Upper lobe of right lung (tissue), 1 donor: ENCODE measurements at regions not wholly inside any gene's neighbourhood (a gene's known extent, or its start where the extent isn't known, plus 50 kb on each side); places are given as distances from the start of the nearest gene placed in this dataset.
"Not testable (repeated sequence)": the region's sequence is repeated elsewhere in the genome, so short reads cannot be mapped to it uniquely, and the experiment has no call there.

Experiments used
- ATAC-seq: fragments of 200-7000 bp; cut with Tn5 transposase; one replicate; pipeline ENCODE4 v1.9.1; 2020; ENCODE audit warnings: mild to moderate bottlenecking, moderate library complexity
- DNase-seq: peaks from one replicate; pipeline ENCODE4 v3.0.0-alpha.2; 2020
- H3K27ac ChIP-seq: fragments of 200-600 bp; one replicate; pipeline ENCODE4 v1.8.0; 2022
- H3K27me3 ChIP-seq: fragments of 200-600 bp; one replicate; pipeline ENCODE4 v1.8.0; 2022; ENCODE audit warnings: mild to moderate bottlenecking
- H3K36me3 ChIP-seq: fragments of 200-600 bp; one replicate; pipeline ENCODE4 v1.8.0; 2022
- H3K4me1 ChIP-seq: fragments of 200-600 bp; one replicate; pipeline ENCODE4 v1.8.0; 2022
- H3K4me3 ChIP-seq: fragments of 200-600 bp; one replicate; pipeline ENCODE4 v1.8.0; 2022; ENCODE audit warnings: mild to moderate bottlenecking
- H3K9me3 ChIP-seq: fragments of 200-600 bp; one replicate; pipeline ENCODE4 v1.8.0; 2022
- intact Hi-C: fragments of 100-400 bp; cut with DNase I; formaldehyde crosslinking; loops from one replicate; pipeline ENCODE4 v1.11.0; 2022
- TF ChIP-seq, protein P1 (sequence below): fragments of 200-600 bp; IDR thresholded peaks from one replicate; pipeline ENCODE4 v1.8.0; 2022; ENCODE audit warnings: antibody characterized with exemption
- donor health status: DM: no; HTN: yes; CAD: no; lungs with severe emphysema.

DNA sequence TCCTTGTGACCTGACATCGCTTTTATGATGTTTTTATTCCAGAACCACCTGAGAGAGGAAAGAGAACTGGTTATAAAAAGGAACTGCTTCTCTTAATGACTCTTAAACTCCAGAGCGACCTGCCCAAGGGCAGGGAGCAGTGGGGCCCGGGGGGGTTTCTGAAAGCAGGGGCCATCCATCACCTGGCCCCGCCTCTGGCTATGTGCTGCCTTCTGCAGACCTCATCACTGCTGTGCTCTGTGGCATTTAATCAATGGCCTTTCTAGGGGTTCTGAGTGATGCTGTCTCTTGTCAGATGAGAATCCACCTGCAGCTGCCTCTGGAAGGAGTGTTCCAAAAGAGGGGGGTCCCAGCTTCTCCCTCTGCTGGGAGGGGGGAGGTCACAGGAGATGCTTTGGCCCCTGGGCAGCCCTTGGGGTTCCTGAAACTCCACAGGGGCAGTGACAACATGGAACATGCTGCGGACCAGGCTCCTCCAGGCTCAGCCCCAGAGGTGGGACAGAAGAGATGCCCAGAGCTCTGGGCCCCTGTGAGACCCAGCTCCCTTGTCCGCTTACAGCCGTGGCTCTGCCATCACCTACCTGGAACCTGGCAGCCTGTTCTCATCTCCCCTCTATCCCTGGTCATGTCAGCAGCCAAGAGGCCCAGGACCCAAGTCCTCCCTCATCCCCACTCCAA, 177.1 kb upstream of the SULF2 start:
- Histone ChIP-seq H3K9me3 (no peaks in the 10 kb centered on the region), H3K27ac (no peak overlapping the region), H3K4me3 (no peak overlapping the region), H3K4me1 (no peaks in the 10 kb centered on the region), H3K36me3 (no peaks in the 10 kb centered on the region), H3K27me3 (no peaks in the 10 kb centered on the region)
- TF ChIP-seq, protein P1, sequence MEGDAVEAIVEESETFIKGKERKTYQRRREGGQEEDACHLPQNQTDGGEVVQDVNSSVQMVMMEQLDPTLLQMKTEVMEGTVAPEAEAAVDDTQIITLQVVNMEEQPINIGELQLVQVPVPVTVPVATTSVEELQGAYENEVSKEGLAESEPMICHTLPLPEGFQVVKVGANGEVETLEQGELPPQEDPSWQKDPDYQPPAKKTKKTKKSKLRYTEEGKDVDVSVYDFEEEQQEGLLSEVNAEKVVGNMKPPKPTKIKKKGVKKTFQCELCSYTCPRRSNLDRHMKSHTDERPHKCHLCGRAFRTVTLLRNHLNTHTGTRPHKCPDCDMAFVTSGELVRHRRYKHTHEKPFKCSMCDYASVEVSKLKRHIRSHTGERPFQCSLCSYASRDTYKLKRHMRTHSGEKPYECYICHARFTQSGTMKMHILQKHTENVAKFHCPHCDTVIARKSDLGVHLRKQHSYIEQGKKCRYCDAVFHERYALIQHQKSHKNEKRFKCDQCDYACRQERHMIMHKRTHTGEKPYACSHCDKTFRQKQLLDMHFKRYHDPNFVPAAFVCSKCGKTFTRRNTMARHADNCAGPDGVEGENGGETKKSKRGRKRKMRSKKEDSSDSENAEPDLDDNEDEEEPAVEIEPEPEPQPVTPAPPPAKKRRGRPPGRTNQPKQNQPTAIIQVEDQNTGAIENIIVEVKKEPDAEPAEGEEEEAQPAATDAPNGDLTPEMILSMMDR = no peak
- intact Hi-C loops = no loop called here
- no peak for ATAC-seq
- DNase-seq = no peak

DNA sequence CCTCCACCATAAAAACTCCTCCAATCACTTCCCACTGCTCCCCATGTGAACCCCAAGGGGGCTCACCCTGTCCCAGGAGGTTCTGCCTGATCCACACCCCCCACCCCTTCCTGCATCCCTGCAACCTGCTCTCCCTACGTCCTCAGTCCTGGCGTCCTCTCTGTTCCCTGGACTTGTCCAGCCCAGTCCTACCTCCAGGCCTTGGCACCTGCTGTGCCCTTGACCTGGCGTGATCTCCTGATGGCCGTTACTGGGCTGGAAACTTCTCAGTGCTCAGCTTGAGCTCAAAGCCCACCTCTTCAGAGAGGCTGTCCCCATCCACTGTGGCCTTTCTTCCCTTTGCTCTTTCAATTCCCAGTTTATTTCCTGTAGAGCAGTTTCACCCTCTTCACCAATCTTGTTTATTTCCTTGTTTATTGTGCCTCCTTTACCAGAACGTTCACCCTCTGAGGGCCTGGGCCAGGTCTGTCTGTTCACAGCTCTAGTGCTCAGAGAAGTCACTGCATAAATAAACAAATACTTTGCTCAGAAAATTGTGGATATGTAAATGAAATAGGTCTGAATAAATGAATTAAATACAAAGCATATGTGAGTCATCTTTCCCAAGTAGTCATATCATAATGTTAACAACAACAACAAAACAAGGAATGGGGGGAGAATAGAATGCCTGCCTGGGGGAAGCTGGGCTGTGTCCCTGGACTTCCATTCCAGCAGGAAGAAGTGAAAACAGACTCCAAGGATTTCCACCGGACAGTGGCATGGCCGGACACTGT, 175.7 kb upstream of the SULF2 start:
- no peaks in the 10 kb centered on the region for H3K4me1 ChIP-seq
- no peaks in the 10 kb centered on the region for H3K9me3 ChIP-seq
- TF ChIP-seq, protein P1 = no peak
- intact Hi-C loops = no loop called here
- no peak overlapping the region for H3K4me3 ChIP-seq
- no peaks in the 10 kb centered on the region for H3K36me3 ChIP-seq
- H3K27ac ChIP-seq = no peak overlapping the region
- H3K27me3 ChIP-seq = no peaks in the 10 kb centered on the region
- no peak for DNase-seq
- no peak for ATAC-seq

DNA sequence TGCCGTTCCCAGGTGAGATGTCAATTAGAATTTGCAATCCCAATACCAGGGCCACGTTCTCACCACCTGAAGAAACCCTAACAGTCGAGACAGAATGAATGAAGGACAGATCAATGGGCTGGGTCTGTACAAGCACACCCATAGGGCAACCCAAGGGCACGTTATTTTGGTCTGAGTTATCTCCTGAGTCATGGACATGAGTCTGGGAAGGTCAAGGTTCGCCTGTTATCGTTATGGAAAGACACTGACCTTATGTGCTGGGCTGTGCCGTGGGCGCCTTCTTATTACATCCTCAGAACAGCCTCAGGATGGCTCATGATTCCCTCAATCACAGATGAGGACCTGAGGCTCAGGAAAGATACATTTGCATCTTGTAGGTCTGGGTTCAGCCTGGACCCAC, 175.0 kb upstream of the SULF2 start:
- intact Hi-C loops = no loop called here
- DNase-seq (no peak), ATAC-seq (no peak)
- Histone ChIP-seq H3K9me3 (no peaks in the 10 kb centered on the region), H3K27me3 (no peaks in the 10 kb centered on the region), H3K4me3 (no peak overlapping the region), H3K27ac (no peak overlapping the region), H3K4me1 (no peaks in the 10 kb centered on the region), H3K36me3 (no peaks in the 10 kb centered on the region)
- TF ChIP-seq, protein P1 = no peak

DNA sequence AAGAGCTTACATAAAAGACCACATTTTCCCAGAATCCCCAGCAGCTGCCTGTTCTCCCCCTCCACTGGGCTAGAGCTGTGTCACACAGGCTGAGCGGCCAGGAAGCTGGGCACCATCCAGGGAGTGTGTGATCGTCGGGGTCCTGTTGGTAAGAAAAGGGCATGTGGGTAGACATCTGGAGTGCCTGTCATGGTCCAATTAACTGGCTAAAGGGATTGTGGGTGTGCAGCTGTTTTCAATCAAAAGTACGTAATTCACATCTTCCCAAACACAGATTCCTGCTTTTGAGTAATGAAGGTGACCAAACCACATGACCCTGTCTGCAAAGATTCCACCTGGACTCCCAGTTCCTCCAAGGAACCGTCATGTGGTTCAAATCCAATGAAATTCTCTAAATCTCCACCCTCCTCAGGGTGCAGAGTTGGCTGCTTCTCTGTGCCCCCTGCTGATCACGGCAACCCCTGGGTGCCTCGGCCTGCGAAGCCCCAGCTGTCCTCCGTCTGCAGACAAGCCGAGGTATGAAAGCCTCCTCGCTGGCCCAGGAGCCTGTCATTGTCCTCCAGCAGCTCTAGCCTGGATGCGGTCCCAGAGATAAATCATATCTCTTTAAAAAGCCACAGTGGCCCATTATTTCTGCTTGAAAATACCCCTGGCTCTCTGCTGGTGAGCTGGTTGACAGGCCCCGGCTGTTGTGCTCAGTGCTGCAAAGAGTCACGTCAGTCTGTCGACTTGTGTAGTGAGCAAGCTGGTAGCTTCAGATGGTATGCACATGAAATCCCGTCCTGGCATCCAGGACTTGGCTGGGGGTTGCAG, 172.9 kb upstream of the SULF2 start:
- H3K36me3 ChIP-seq, H3K4me1 ChIP-seq, H3K4me3 ChIP-seq, H3K27me3 ChIP-seq, intact Hi-C loops, DNase-seq, H3K27ac ChIP-seq, H3K9me3 ChIP-seq: not testable (repeated sequence)
- peak; percentile 61 for ATAC-seq

DNA sequence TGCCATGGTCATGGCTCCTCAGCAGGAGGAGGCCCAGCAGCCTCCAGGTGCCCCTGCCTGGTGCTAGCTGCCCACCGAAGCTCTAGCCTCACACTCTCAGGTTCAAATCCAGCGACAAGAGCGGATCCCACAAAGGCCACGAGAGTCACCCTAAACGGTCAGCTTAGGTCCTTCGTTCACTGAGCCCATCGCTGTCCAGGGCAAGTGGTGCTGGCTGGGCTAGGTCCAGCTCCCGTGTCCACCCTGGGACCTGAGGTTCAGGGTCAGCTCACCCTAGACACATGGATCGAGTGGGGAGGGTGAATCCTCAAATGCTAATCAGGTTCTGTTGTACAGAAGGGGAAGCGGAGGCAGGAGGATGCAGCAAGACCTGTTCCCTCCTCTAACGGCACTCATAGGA, 171.9 kb upstream of the SULF2 start:
- ATAC-seq (no peak), DNase-seq (no peak)
- TF ChIP-seq, protein P1 = no peak
- H3K27me3 ChIP-seq = no peaks in the 10 kb centered on the region
- no peaks in the 10 kb centered on the region for H3K9me3 ChIP-seq
- H3K4me3 ChIP-seq = no peak overlapping the region
- no peaks in the 10 kb centered on the region for H3K36me3 ChIP-seq
- intact Hi-C loops = no loop called here
- no peaks in the 10 kb centered on the region for H3K4me1 ChIP-seq
- H3K27ac ChIP-seq = no peak overlapping the region
